Upper lobe of left lung (tissue), 6 donors: ENCODE measurements at regions not wholly inside any gene's neighbourhood (a gene's known extent, or its start where the extent isn't known, plus 50 kb on each side); places are given as distances from the start of the nearest gene placed in this dataset.

Experiments
- ATAC-seq, 2 donors: fragments of 200-7000 bp; cut with Tn5 transposase; one replicate each; pipeline ENCODE4 v1.9.1; 2022; ENCODE audit warnings: mild to moderate bottlenecking in 2 of 2, moderate library complexity in 2 of 2; ENCODE audit not compliant: low FRiP score in 2 of 2
- DNase-seq, 2 donors: peaks; one replicate each; pipeline ENCODE4 v3.0.0-alpha.2; 2019 to 2020
- H3K27ac ChIP-seq, 4 donors: fragments of 200-600 bp; sonication (generic); one replicate each; pipeline ENCODE4 v1.5.1; 2016 to 2019
- H3K27me3 ChIP-seq, 4 donors: fragments of 200-600 bp; sonication (generic); one replicate each; pipeline ENCODE4 v1.5.1; 2017 to 2019
- H3K36me3 ChIP-seq, 4 donors: fragments of 200-600 bp; sonication (generic); one replicate each; pipeline ENCODE4 v1.5.1; 2016 to 2019
- H3K4me1 ChIP-seq, 4 donors: fragments of 200-600 bp; sonication (generic); one replicate each; pipeline ENCODE4 v1.5.1; 2018 to 2019
- H3K4me3 ChIP-seq, 4 donors: fragments of 200-600 bp; sonication (generic); one replicate each; pipeline ENCODE4 v1.5.1; 2017 to 2019; ENCODE audit warnings: mild to moderate bottlenecking in 2 of 4, moderate library complexity in 1 of 4
- H3K9me3 ChIP-seq, 4 donors: fragments of 200-600 bp; sonication (generic); one replicate each; pipeline ENCODE4 v1.5.1; 2018 to 2019
- EP300 ChIP-seq, 4 donors: sonication (generic); formaldehyde crosslinking; IDR thresholded peaks; one replicate each; pipeline ENCODE4 v1.5.1; 2017; ENCODE audit warnings: antibody characterized with exemption in 4 of 4, control low read depth in 2 of 4
- POLR2A ChIP-seq, 4 donors: fragments of 450-650 bp; IDR thresholded peaks; one replicate each; pipeline ENCODE4 v1.5.1; 2016 to 2017; ENCODE audit warnings: antibody characterized with exemption in 4 of 4, mild to moderate bottlenecking in 2 of 4
- POLR2AphosphoS5 ChIP-seq, 2 donors: sonication (generic); formaldehyde crosslinking; IDR thresholded peaks; one replicate each; pipeline ENCODE4 v1.5.1; 2017; ENCODE audit warnings: antibody characterized with exemption in 2 of 2
- WGBS, 2 donors: methylation state at CpG; one replicate each; pipeline ENCODE4 v1.1.5; 2017 to 2018; 5-methylcytosine and 5-hydroxymethylcytosine counted together
- TF ChIP-seq, protein P1 (sequence below), 6 experiments: fragments of 450-650 bp in 4 of 6; fragments of 200-600 bp in 2 of 6; sonication (generic) in 2 of 6; IDR thresholded peaks; one replicate each; pipeline ENCODE4 v1.5.1; 2016 to 2019; ENCODE audit warnings: antibody characterized with exemption in 6 of 6
- donor health status: DM: no; HTN: no; CAD: no; lungs with moderate emphysema.
- donor health status: DM: no; HTN: yes; CAD: no; lungs with severe emphysema.

DNA sequence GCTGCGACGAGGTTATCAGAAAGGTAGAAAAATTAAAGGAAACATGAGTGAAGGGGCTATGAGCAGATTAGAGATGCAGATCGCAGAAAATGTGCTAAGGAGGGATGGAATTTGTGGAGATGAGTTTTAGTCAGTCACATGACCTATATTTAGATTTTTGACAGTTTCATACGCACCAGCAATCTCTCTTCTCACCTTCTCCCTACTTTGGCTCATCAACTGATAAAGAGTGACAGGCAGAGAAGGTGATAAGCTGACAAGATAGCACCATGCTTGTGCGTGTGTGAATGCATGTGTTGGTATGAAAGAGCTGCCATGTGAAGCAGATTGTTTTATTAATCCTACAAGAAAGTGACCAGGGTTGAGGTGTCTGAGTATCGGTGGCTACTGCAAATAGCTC is 252.6 kb downstream of the RAP2A start:
- Histone ChIP-seq H3K4me3 (no peak overlapping the region), H3K27ac (no peak overlapping the region), H3K4me1 (no peaks in the 10 kb centered on the region), H3K9me3 (no peaks in the 10 kb centered on the region), H3K36me3 (no peaks in the 10 kb centered on the region), H3K27me3 (no peaks in the 10 kb centered on the region)
- no peak for DNase-seq
- ATAC-seq = no peak
- 83% methylated on average over 6 of the region's 6 CpGs for WGBS, 2 donors
- TF ChIP-seq POLR2A (IDR thresholded peaks at IDR 0.05) = no peak
- no peak for TF ChIP-seq POLR2AphosphoS5 (IDR thresholded peaks at IDR 0.05)
- TF ChIP-seq, protein P1, sequence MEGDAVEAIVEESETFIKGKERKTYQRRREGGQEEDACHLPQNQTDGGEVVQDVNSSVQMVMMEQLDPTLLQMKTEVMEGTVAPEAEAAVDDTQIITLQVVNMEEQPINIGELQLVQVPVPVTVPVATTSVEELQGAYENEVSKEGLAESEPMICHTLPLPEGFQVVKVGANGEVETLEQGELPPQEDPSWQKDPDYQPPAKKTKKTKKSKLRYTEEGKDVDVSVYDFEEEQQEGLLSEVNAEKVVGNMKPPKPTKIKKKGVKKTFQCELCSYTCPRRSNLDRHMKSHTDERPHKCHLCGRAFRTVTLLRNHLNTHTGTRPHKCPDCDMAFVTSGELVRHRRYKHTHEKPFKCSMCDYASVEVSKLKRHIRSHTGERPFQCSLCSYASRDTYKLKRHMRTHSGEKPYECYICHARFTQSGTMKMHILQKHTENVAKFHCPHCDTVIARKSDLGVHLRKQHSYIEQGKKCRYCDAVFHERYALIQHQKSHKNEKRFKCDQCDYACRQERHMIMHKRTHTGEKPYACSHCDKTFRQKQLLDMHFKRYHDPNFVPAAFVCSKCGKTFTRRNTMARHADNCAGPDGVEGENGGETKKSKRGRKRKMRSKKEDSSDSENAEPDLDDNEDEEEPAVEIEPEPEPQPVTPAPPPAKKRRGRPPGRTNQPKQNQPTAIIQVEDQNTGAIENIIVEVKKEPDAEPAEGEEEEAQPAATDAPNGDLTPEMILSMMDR (IDR thresholded peaks at IDR 0.05) = no peak
- no peak for TF ChIP-seq EP300 (IDR thresholded peaks at IDR 0.05)

DNA sequence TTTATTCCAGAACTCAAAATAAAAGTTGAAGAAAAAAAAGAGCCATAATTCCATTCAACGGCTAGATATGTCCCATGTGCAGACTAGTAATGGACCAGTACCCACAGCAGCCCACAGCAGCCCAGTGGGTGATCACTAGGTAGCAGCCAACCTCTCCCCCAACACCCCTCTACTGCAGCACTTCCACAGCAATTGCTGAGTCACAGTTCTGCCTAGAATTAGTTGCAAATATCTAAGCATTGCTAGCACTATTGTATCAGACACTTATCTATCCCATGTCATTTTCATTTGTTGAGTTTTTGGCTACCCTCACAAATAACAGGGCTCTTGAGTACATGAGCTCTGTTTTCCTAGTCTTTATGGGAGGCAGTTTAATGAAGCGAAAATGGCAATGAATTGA is 258.7 kb downstream of the RAP2A start:
- H3K4me1 ChIP-seq = no peaks in the 10 kb centered on the region
- TF ChIP-seq POLR2A (IDR thresholded peaks at IDR 0.05) (no peak), EP300 (IDR thresholded peaks at IDR 0.05) (no peak), POLR2AphosphoS5 (IDR thresholded peaks at IDR 0.05) (no peak)
- TF ChIP-seq, protein P1 (IDR thresholded peaks at IDR 0.05) = no peak
- ATAC-seq (no peak), DNase-seq (no peak)
- 85 to 94% methylated on average over 2 of the region's 2 CpGs for WGBS, 2 donors
- H3K9me3 ChIP-seq = no peaks in the 10 kb centered on the region
- no peaks in the 10 kb centered on the region for H3K27me3 ChIP-seq
- no peaks in the 10 kb centered on the region for H3K36me3 ChIP-seq
- H3K27ac ChIP-seq = no peak overlapping the region
- H3K4me3 ChIP-seq = no peak overlapping the region

GRCh38 chr13:97695684-97696083 is 257.8 kb upstream of the IPO5 start:
- DNase-seq (no peak), ATAC-seq (no peak)
- H3K27ac ChIP-seq = no peak overlapping the region
- H3K36me3 ChIP-seq = no peaks in the 10 kb centered on the region
- H3K4me1 ChIP-seq = no peaks in the 10 kb centered on the region
- TF ChIP-seq, protein P1 (IDR thresholded peaks at IDR 0.05) = no peak
- WGBS, 2 donors = 87 to 90% methylated on average over 6 of the region's 6 CpGs
- no peak overlapping the region for H3K4me3 ChIP-seq
- H3K9me3 ChIP-seq = no peaks in the 10 kb centered on the region
- no peaks in the 10 kb centered on the region for H3K27me3 ChIP-seq

- Histone ChIP-seq H3K4me3 (no peak overlapping the region), H3K9me3 (no peaks in the 10 kb centered on the region), H3K36me3 (no peaks in the 10 kb centered on the region), H3K27ac (no peak overlapping the region), H3K4me1 (no peaks in the 10 kb centered on the region), H3K27me3 (no peaks in the 10 kb centered on the region)
- WGBS, 2 donors = 84 to 87% methylated on average over 2 of the region's 2 CpGs
- ATAC-seq = no peak
- DNase-seq = no peak
- TF ChIP-seq EP300 (IDR thresholded peaks at IDR 0.05) (no peak), POLR2A (IDR thresholded peaks at IDR 0.05) (no peak), POLR2AphosphoS5 (IDR thresholded peaks at IDR 0.05) (no peak)
- TF ChIP-seq, protein P1 (IDR thresholded peaks at IDR 0.05) = no peak
Observed at GRCh38 chr13:97696921-97697320, 256.6 kb upstream of the IPO5 start.

GRCh38 chr13:97700306-97700848 is 253.1 kb upstream of the IPO5 start:
- ATAC-seq = no peak
- DNase-seq = no peak
- H3K27ac ChIP-seq = no peak overlapping the region
- no peaks in the 10 kb centered on the region for H3K4me1 ChIP-seq
- 80 to 81% methylated on average over 6 of the region's 6 CpGs for WGBS, 2 donors
- H3K4me3 ChIP-seq = no peak overlapping the region
- no peaks in the 10 kb centered on the region for H3K36me3 ChIP-seq
- H3K27me3 ChIP-seq = no peaks in the 10 kb centered on the region
- no peaks in the 10 kb centered on the region for H3K9me3 ChIP-seq
- TF ChIP-seq, protein P1 (IDR thresholded peaks at IDR 0.05) = no peak
- no peak for TF ChIP-seq POLR2A (IDR thresholded peaks at IDR 0.05)
- TF ChIP-seq POLR2AphosphoS5 (IDR thresholded peaks at IDR 0.05) = no peak
